GM19397 (cell line): ENCODE measurements at regions not wholly inside any gene's neighbourhood (a gene's known extent, or its start where the extent isn't known, plus 50 kb on each side); places are given as distances from the start of the nearest gene placed in this dataset.
A peak's percentile ranks its signal among the peaks of the same experiment; 100 is the strongest.

Experiments used
- ATAC-seq: cut with Tn5 transposase; IDR thresholded peaks from one replicate; pipeline ENCODE4 v1.9.1; 2021; ENCODE audit warnings: mild to moderate bottlenecking, moderate library complexity; ENCODE audit not compliant: unreplicated experiment

- ATAC-seq: no peak
Observed at GRCh38 chr2:136062066-136062837, 55.7 kb downstream of the CXCR4 start.

DNA sequence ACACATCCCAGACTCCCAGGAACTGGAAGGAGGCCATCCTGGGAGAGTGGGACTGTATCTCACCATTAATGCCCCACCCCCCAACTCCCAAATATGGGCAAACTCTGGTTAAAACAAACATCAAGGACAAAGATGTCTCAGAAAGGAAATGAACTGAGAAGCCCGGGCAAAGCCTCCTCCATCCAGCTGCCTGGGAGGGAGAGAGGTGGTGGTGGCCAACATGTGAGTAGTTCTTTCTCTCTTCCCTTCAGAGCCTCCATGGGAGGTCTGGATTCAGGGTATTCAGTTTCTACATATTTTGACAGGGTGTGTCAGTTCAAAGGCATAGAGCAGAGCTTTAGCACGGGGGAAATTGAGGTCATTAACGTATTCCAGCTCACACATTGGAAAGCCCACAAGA is 57.5 kb downstream of the CXCR4 start:
- no peak for ATAC-seq

- ATAC-seq: peak; percentile 59
Observed at GRCh38 chr2:136059036-136059472, 58.9 kb downstream of the CXCR4 start.

DNA sequence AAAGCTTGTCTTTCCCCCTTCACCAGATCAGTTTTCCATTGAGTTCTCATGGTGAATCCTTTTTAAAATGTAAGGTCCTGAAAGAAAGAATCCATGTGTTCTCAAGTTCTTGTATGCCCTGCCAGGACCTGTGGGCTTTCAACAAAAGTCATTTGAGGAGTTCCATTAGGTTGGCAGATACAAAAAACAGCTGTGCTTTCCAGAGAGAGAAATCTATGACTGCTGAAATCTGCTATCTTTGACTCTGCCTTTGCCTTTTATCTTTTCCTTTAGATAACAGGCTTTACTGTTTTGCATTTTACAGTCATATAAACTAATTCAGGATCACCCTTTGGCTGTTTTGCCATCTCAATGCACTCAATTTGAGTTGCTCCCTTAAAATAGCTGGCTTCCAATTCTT is 59.7 kb downstream of the CXCR4 start:
- ATAC-seq: no peak

DNA sequence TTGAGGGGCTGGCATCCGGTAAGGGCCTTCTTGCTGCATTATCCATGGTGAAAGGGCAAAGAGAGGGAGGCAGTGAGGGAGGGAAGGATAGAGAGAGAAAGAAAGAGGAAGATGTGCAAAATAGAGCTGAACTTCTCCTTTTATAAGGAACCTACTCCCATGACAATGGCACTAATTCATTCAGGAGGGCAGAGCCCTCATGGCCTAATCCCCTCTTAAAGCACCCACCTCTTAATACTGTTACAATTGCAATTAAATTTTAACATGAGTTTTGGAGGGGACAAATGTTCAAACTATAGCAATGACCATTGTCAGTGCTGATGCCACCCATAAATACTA is 60.2 kb downstream of the CXCR4 start:
- no peak for ATAC-seq

DNA sequence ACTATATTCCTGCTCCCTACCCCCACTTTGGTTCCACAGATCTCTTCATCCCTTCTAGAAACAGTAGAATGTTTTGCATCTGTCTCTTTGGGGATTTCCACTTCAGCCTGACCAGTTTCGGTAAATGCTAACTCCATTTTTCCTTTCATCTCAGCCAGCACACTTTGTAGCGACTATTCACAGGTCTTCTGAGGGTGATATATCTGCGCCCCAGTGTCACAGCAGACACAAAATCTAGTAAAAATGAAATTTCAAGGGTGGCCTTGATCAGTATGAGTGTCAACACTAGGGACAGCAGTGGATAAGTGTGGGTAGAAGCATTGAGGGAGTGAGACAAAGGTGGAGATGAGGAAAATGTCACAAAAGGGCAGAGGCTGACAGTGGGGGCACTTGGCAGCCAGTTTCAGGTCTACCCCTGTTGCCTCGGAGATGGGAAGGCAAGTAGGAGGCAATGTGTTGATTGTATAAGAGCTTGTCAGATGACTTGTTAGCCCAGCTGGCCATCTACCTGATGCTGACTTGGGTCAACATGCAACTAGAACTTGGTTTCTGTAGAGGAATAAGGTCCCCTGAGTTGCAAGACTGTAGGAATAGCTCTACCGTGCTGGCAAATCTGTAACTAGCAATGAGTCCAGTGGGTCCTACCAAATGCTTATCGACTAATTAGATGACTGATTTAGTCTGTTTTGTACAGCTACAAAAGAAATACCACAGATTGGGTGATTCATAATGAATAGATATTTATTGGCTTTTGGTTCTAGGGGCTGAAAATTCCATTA is 60.7 kb downstream of the CXCR4 start:
- ATAC-seq: peak; percentile 22

DNA sequence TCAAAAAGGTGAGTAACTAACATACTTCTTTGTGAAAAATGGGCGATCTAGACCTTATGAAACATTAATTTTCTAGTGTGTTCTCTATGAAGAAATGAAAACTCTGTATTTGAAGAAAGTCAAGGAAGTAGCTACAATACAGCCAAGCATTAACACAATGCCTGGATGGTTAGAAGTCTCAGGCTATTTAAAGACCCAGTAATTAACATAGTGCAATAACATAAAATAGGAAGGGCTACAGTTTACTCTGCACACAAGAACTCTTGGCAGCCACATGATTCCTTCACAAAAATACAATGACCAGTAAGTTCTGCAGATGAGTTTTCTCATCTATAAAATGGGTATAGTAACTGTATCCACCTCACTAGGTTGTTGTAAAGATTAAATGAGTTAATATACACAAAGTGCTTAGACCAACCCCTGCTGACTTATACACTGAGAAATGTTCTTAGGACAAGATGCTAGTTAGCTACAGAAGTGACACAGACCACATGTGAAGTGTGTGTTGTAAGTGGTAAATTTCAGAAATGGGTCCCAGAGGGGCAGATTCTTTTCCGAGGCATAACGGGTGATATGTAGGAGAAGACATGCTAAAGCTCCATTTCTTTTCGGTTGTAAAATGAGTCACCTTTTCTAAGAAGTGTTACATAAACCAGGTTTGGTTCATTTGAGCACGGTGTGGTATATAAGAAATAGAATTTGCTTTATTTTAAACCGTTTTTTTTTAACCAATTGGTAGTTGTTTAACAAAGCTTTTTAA is 61.8 kb downstream of the CXCR4 start:
- peak; percentile 18 for ATAC-seq

- ATAC-seq: no peak
Observed at GRCh38 chr2:136054856-136055255, 63.1 kb downstream of the CXCR4 start.

GRCh38 chr2:136052369-136053362 is 65.3 kb downstream of the CXCR4 start:
- no peak for ATAC-seq

GRCh38 chr2:136051725-136052048 is 66.3 kb upstream of the DARS1 start:
- ATAC-seq: no peak

GRCh38 chr2:136051001-136051724 is 65.7 kb upstream of the DARS1 start:
- peak; percentile 43 for ATAC-seq

- no peak for ATAC-seq
Observed at GRCh38 chr2:136049991-136050920, 64.8 kb upstream of the DARS1 start.

DNA sequence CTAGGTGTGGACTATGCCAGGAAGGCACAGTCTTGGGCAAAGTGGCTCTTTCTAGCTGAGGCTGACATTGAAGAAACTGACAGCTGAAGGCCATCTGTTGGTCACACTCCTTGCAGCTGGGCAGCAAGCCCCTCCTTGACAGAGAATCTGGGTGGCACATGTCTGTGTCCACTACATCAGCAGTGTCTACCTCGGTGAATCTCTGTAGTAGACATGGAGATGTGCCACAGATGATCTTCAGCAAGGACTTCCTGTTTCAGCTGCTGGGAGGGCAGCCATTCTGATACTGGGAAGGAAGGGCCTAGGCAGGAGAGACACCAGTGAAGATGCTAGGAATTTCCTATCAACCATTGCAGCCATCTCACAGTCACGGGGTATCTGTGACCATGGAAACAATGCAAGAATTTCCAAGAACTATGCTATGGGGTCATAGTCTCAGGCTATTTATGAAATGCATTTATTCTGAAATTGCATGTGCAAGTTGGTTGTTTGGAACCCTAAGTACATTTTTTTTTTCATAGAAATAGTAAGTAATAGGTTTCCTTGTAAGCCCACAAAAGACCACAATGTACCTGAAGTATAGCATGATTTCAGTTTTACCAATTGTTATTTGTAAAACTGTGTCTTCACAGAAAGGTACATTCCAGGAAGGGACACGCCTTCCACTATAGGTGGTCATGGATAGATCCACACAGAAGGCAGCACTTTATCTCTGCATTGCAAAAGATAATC is 63.8 kb upstream of the DARS1 start:
- ATAC-seq: no peak

GRCh38 chr2:136045835-136046570 is 60.6 kb upstream of the DARS1 start:
- ATAC-seq: no peak

GRCh38 chr2:136045344-136045743 is 59.9 kb upstream of the DARS1 start:
- no peak for ATAC-seq
